ENCODE measurements at regions not wholly inside any gene's neighbourhood (a gene's known extent, or its start where the extent isn't known, plus 50 kb on each side); places are given as distances from the start of the nearest gene placed in this dataset.
A peak's percentile ranks its signal among the peaks of the same experiment; 100 is the strongest.

GRCh38 chr6:51336185-51336584 lies 517.5 kb downstream of the TFAP2B start:
- TF ChIP-seq CTCF (IDR thresholded peaks at IDR 0.05; ENCODE audit: insufficient read depth, low read depth, low read length, missing control alignments) = no peak
- no peak for DNase-seq (ENCODE audit: low read depth)
- no peak overlapping the region for H3K4me3 ChIP-seq (ENCODE audit: low read length)

GRCh38 chr6:51337277-51337676 lies 518.6 kb downstream of the TFAP2B start:
- TF ChIP-seq CTCF (IDR thresholded peaks at IDR 0.05; ENCODE audit: insufficient read depth, low read depth, low read length, missing control alignments) = no peak
- DNase-seq (ENCODE audit: low read depth) = no peak
- no peak overlapping the region for H3K4me3 ChIP-seq (ENCODE audit: low read length)

GRCh38 chr6:51339108-51339507 lies 520.4 kb downstream of the TFAP2B start:
- DNase-seq (ENCODE audit: low read depth) = no peak
- no peak for TF ChIP-seq CTCF (IDR thresholded peaks at IDR 0.05; ENCODE audit: insufficient read depth, low read depth, low read length, missing control alignments)
- H3K4me3 ChIP-seq (ENCODE audit: low read length) = no peak overlapping the region

GRCh38 chr6:51339728-51340127 lies 521.1 kb downstream of the TFAP2B start:
- peak; percentile 46 for DNase-seq (ENCODE audit: low read depth)
- no peak for TF ChIP-seq CTCF (IDR thresholded peaks at IDR 0.05; ENCODE audit: insufficient read depth, low read depth, low read length, missing control alignments)
- H3K4me3 ChIP-seq (ENCODE audit: low read length) = no peak overlapping the region

- TF ChIP-seq CTCF (IDR thresholded peaks at IDR 0.05; ENCODE audit: insufficient read depth, low read depth, low read length, missing control alignments) = no peak
- DNase-seq (ENCODE audit: low read depth) = no peak
- no peak overlapping the region for H3K4me3 ChIP-seq (ENCODE audit: low read length)
These were observed 523.7 kb downstream of the TFAP2B start for GRCh38 chr6:51342393-51342792.

GRCh38 chr6:51349857-51350256 lies 531.2 kb downstream of the TFAP2B start:
- no peak for TF ChIP-seq CTCF (IDR thresholded peaks at IDR 0.05; ENCODE audit: insufficient read depth, low read depth, low read length, missing control alignments)
- no peak for DNase-seq (ENCODE audit: low read depth)
- H3K4me3 ChIP-seq (ENCODE audit: low read length) = no peak overlapping the region

GRCh38 chr6:51350308-51350904 lies 531.7 kb downstream of the TFAP2B start:
- no peak overlapping the region for H3K4me3 ChIP-seq (ENCODE audit: low read length)
- DNase-seq (ENCODE audit: low read depth) = peak; percentile 29
- TF ChIP-seq CTCF (IDR thresholded peaks at IDR 0.05; ENCODE audit: insufficient read depth, low read depth, low read length, missing control alignments) = peak; percentile 28

Measured in epithelial cell of esophagus (primary cell).